Fibroblast of villous mesenchyme (primary cell): ENCODE measurements at regions not wholly inside any gene's neighbourhood (a gene's known extent, or its start where the extent isn't known, plus 50 kb on each side); places are given as distances from the start of the nearest gene placed in this dataset.
A peak's percentile ranks its signal among the peaks of the same experiment; 100 is the strongest.
"Not testable (repeated sequence)": the region's sequence is repeated elsewhere in the genome, so short reads cannot be mapped to it uniquely, and the experiment has no call there.

ENCODE experiments used
- DNase-seq: peaks from one replicate; pipeline ENCODE4 v3.0.0-alpha.2; 2010; ENCODE audit warnings: low read depth
- H3K4me3 ChIP-seq: 2 replicates; pipeline ENCODE4 v1.5.1; 2011; ENCODE audit warnings: low read depth, mild to moderate bottlenecking, low read length
- CTCF ChIP-seq: IDR thresholded peaks from 2 replicates; pipeline ENCODE4 v1.5.1; 2012; ENCODE audit warnings: low read depth, mild to moderate bottlenecking, low read length; ENCODE audit not compliant: insufficient read depth

- DNase-seq: no peak
- H3K4me3 ChIP-seq: no peak overlapping the region
- TF ChIP-seq CTCF: no peak
Observed at GRCh38 chr5:1641041-1641440, 117.3 kb upstream of the LPCAT1 start.

GRCh38 chr5:1640421-1640881 is 116.7 kb upstream of the LPCAT1 start:
- no peak for DNase-seq
- TF ChIP-seq CTCF: no peak
- no peak overlapping the region for H3K4me3 ChIP-seq

- TF ChIP-seq CTCF: no peak
- H3K4me3 ChIP-seq: no peak overlapping the region
- no peak for DNase-seq
Observed at GRCh38 chr5:1639757-1640156, 116.0 kb upstream of the LPCAT1 start.

- H3K4me3 ChIP-seq: no peak overlapping the region
- DNase-seq: no peak
- TF ChIP-seq CTCF: no peak
Observed at GRCh38 chr5:1638658-1639400, 115.1 kb upstream of the LPCAT1 start.

GRCh38 chr5:1637639-1638481 is 114.1 kb upstream of the LPCAT1 start:
- no peak for TF ChIP-seq CTCF
- no peak overlapping the region for H3K4me3 ChIP-seq
- no peak for DNase-seq

GRCh38 chr5:1636981-1637638 is 113.3 kb upstream of the LPCAT1 start:
- DNase-seq: no peak
- no peak for TF ChIP-seq CTCF
- no peak overlapping the region for H3K4me3 ChIP-seq

- not testable (repeated sequence) for H3K4me3 ChIP-seq
Observed at GRCh38 chr5:1636208-1636770, 112.5 kb upstream of the LPCAT1 start.

GRCh38 chr5:1635477-1635876 is 111.7 kb upstream of the LPCAT1 start:
- peak; percentile 69 for DNase-seq
- not testable (repeated sequence) for H3K4me3 ChIP-seq

More at GRCh38 chr5:1636208-1636770, 112.5 kb upstream of the LPCAT1 start:
- DNase-seq: not testable (repeated sequence)
